ENCODE measurements at regions not wholly inside any gene's neighbourhood (a gene's known extent, or its start where the extent isn't known, plus 50 kb on each side); places are given as distances from the start of the nearest gene placed in this dataset.

GRCh38 chr2:185006481-185006880 lies 408.2 kb downstream of the ZNF804A start:
- TF ChIP-seq POLR2AphosphoS5 (IDR thresholded peaks at IDR 0.05; ENCODE audit: low read depth, low read length) (no peak), POLR2A (IDR thresholded peaks at IDR 0.05; ENCODE audit: low read depth, low read length) (no peak)

All from GM12892 (cell line).